ENCODE measurements at regions not wholly inside any gene's neighbourhood (a gene's known extent, or its start where the extent isn't known, plus 50 kb on each side); places are given as distances from the start of the nearest gene placed in this dataset.
"Not testable (repeated sequence)": the region's sequence is repeated elsewhere in the genome, so short reads cannot be mapped to it uniquely, and the experiment has no call there.

DNA sequence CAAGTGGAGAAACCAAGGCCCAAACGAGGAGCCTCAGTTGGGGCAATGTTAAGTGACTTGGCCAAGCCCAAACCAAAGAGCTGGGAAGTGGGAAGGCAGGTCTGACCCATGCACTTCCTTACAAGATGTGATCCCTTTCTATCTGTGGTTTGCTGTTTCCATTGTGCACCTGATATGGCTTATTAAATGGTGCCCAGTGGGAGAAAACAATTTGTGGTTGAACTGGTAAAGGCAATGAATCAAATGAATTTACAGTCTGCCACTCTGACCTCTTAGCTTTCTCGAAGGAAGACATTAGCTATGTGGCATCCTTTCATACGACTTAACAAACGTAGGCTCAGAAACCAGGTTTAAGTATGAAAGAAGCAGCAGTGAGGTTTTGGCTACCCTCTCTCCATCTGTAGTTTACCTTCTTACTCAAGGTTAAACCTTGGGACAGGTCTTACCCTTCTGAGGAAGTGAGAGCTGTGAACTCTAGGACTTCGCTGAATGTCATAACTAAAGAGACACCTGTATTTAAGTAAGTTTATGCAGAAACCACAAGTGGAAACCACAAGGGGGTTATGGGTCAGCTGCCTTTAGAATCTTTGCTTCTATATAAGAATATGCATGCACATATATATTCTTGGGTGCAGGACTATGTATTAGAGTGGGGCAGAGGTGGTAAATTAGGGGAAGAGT is 100.5 kb upstream of the SPATA31D4 start:
- Histone ChIP-seq H3K36me3 (ENCODE audit: control insufficient read depth in 2 of 2, insufficient read depth in 1 of 2, low read length in 2 of 2) (no peaks in the 10 kb centered on the region), H3K9me3 (ENCODE audit: control insufficient read depth, insufficient read depth, low read depth, low read length) (no peaks in the 10 kb centered on the region), H3K27ac (ENCODE audit: extremely low read depth, low read depth, low read length) (no peak overlapping the region), H3K4me1 (ENCODE audit: control insufficient read depth, insufficient read depth, low read length) (no peaks in the 10 kb centered on the region), H3K4me3 (ENCODE audit: low read depth, low read length) (no peak overlapping the region)
- ChIA-PET CTCF (interaction anchor here (0.8 to 1.0 kb wide), 3 partner anchors 20 to 54 kb away, joined by 3 to 7 read pairs (median 3); no protein-coding TSS in a partner anchor), POLR2A (interaction anchor here (0.6 kb wide), 1 partner anchor 45 kb away, joined by 3 read pairs; no protein-coding TSS in a partner anchor)
- TF ChIP-seq ZNF138 (tag by site-specific recombination; IDR thresholded peaks at IDR 0.05; ENCODE audit: borderline replicate concordance) (no peak), ZNF555 (tag by site-specific recombination; conservative IDR thresholded peaks at IDR 0.05) (no peak), SETDB1 (IDR thresholded peaks at IDR 0.05; ENCODE audit: insufficient read length, low read length) (no peak), ZNF624 (tag by site-specific recombination; IDR thresholded peaks at IDR 0.05) (no peak), MYNN (tag by site-specific recombination; IDR thresholded peaks at IDR 0.05; ENCODE audit: borderline replicate concordance) (no peak), ZNF433 (tag by site-specific recombination; IDR thresholded peaks at IDR 0.05; ENCODE audit: low read depth) (no peak), HOXD13 (CRISPR knock-in tag; IDR thresholded peaks at IDR 0.05; ENCODE audit: borderline replicate concordance) (no peak)
- TF ChIP-seq, protein P1, sequence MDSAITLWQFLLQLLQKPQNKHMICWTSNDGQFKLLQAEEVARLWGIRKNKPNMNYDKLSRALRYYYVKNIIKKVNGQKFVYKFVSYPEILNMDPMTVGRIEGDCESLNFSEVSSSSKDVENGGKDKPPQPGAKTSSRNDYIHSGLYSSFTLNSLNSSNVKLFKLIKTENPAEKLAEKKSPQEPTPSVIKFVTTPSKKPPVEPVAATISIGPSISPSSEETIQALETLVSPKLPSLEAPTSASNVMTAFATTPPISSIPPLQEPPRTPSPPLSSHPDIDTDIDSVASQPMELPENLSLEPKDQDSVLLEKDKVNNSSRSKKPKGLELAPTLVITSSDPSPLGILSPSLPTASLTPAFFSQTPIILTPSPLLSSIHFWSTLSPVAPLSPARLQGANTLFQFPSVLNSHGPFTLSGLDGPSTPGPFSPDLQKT (IDR thresholded peaks at IDR 0.05; ENCODE audit: borderline replicate concordance, low read depth, low read length), result no peak
- TF ChIP-seq, protein P2, sequence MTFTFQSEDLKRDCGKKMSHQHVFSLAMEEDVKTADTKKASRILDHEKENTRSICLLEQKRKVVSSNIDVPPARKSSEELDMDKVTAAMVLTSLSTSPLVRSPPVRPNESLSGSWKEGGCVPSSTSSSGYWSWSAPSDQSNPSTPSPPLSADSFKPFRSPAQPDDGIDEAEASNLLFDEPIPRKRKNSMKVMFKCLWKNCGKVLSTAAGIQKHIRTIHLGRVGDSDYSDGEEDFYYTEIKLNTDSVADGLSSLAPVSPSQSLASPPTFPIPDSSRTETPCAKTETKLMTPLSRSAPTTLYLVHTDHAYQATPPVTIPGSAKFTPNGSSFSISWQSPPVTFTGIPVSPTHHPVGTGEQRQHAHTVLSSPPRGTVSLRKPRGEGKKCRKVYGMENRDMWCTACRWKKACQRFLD (tag by site-specific recombination; IDR thresholded peaks at IDR 0.05), result no peak

DNA sequence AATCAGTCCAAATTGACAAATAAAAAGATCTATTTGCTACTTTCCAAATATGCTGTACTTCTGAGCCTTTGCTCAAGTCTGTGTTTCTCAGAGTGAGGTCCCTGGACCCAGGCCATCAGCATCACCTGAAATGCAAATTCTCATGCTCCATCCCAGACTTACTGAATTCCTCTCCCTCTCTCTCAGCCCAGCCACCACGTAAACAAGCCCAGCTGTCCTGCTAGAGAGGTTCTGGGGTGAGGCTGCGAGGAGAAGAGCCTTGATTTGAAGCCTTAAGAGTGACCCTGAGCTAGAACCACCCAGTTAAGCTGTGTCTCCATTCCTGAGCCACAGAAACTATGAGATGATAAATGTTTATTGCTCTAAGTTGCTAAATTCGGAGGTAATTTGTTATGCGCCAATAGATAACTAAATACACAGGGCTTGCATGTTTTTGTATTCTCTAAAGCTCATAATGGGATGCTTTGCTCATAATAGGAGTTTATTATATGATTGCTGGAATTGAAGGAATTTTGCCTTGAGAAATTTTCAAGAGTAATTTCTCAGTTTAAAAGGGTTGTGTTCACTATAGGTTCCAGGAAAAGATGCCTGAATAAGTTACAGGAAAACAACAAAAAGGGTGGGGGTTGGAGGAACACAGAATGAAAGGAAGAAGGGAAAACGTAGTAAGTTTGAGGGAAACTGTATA is 98.9 kb upstream of the SPATA31D4 start:
- CTCF ChIA-PET, result interaction anchor here (0.5 to 0.7 kb wide), 2 partner anchors 100 to 469 kb away, joined by 3 to 4 read pairs; no protein-coding TSS in a partner anchor
- H3K4me3 ChIP-seq (ENCODE audit: low read depth, low read length), result no peak overlapping the region

DNA sequence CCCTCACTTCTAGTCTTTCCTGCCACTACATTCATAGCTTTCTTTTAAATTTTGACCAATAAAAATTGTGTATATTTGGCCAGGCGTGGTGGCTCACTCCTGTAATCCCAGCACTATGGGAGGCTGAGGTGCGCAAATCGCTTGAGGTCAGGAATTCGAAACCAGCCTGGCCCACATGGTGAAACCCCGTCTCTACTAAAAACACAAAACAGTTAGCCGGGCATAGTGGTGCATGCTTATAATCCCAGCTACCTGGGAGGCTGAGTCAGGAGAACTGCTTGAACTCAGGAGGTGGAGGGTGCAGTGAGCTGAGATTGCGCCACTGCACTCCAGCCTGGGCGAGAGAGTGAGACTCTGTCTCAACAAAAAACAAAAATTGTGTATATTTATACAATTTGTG is 97.8 kb upstream of the SPATA31D4 start:
- H3K36me3 ChIP-seq (ENCODE audit: control insufficient read depth in 2 of 2, insufficient read depth in 1 of 2, low read length in 2 of 2); H3K27ac ChIP-seq (ENCODE audit: extremely low read depth, low read depth, low read length); H3K4me3 ChIP-seq (ENCODE audit: low read depth, low read length); H3K4me1 ChIP-seq (ENCODE audit: control insufficient read depth, insufficient read depth, low read length); H3K9me3 ChIP-seq (ENCODE audit: control insufficient read depth, insufficient read depth, low read depth, low read length); POLR2A ChIA-PET: not testable (repeated sequence)
- CTCF ChIA-PET, result interaction anchor here (1.3 kb wide), 1 partner anchor 18 kb away, joined by 6 read pairs; no protein-coding TSS in a partner anchor

More for the DNA sequence above, 98.9 kb upstream of the SPATA31D4 start:
- TF ChIP-seq ZNF366 (tag by site-specific recombination; conservative IDR thresholded peaks at IDR 0.05) (no peak), ZBTB20 (tag by site-specific recombination; IDR thresholded peaks at IDR 0.05) (no peak), ZNF548 (tag by site-specific recombination; IDR thresholded peaks at IDR 0.05) (no peak), ZNF501 (tag by site-specific recombination; IDR thresholded peaks at IDR 0.05) (no peak), ZNF19 (tag by site-specific recombination; IDR thresholded peaks at IDR 0.05; ENCODE audit: low read depth) (no peak), ZNF596 (tag by site-specific recombination; IDR thresholded peaks at IDR 0.05) (no peak)
- TF ChIP-seq, protein P3, sequence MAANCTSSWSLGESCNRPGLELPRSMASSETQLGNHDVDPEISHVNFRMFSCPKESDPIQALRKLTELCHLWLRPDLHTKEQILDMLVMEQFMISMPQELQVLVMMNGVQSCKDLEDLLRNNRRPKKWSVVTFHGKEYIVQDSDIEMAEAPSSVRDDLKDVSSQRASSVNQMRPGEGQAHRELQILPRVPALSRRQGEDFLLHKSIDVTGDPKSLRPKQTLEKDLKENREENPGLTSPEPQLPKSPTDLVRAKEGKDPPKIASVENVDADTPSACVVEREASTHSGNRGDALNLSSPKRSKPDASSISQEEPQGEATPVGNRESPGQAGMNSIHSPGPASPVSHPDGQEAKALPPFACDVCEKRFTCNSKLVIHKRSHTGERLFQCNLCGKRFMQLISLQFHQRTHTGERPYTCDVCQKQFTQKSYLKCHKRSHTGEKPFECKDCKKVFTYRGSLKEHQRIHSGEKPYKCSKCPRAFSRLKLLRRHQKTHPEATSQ (tag by site-specific recombination; IDR thresholded peaks at IDR 0.05), result no peak
- no peaks in the 10 kb centered on the region for H3K4me1 ChIP-seq (ENCODE audit: control insufficient read depth, insufficient read depth, low read length)
- H3K9me3 ChIP-seq (ENCODE audit: control insufficient read depth, insufficient read depth, low read depth, low read length), result no peaks in the 10 kb centered on the region
- no peaks in the 10 kb centered on the region for H3K36me3 ChIP-seq (ENCODE audit: control insufficient read depth in 2 of 2, insufficient read depth in 1 of 2, low read length in 2 of 2)
- POLR2A ChIA-PET, result no interaction called here
- H3K27ac ChIP-seq (ENCODE audit: extremely low read depth, low read depth, low read length), result no peak overlapping the region

Data from HEK293 (cell line).